ENCODE measurements at regions not wholly inside any gene's neighbourhood (a gene's known extent, or its start where the extent isn't known, plus 50 kb on each side); places are given as distances from the start of the nearest gene placed in this dataset.

- TF ChIP-seq STAT1 (IDR thresholded peaks at IDR 0.05; ENCODE audit: unreplicated experiment) (no peak), CREB1 (CRISPR knock-in tag; IDR thresholded peaks at IDR 0.05; ENCODE audit: low read depth) (no peak), ETS1 (IDR thresholded peaks at IDR 0.05) (no peak), JUNB (IDR thresholded peaks at IDR 0.05; ENCODE audit: unreplicated experiment) (no peak)
- TF ChIP-seq, protein P1, sequence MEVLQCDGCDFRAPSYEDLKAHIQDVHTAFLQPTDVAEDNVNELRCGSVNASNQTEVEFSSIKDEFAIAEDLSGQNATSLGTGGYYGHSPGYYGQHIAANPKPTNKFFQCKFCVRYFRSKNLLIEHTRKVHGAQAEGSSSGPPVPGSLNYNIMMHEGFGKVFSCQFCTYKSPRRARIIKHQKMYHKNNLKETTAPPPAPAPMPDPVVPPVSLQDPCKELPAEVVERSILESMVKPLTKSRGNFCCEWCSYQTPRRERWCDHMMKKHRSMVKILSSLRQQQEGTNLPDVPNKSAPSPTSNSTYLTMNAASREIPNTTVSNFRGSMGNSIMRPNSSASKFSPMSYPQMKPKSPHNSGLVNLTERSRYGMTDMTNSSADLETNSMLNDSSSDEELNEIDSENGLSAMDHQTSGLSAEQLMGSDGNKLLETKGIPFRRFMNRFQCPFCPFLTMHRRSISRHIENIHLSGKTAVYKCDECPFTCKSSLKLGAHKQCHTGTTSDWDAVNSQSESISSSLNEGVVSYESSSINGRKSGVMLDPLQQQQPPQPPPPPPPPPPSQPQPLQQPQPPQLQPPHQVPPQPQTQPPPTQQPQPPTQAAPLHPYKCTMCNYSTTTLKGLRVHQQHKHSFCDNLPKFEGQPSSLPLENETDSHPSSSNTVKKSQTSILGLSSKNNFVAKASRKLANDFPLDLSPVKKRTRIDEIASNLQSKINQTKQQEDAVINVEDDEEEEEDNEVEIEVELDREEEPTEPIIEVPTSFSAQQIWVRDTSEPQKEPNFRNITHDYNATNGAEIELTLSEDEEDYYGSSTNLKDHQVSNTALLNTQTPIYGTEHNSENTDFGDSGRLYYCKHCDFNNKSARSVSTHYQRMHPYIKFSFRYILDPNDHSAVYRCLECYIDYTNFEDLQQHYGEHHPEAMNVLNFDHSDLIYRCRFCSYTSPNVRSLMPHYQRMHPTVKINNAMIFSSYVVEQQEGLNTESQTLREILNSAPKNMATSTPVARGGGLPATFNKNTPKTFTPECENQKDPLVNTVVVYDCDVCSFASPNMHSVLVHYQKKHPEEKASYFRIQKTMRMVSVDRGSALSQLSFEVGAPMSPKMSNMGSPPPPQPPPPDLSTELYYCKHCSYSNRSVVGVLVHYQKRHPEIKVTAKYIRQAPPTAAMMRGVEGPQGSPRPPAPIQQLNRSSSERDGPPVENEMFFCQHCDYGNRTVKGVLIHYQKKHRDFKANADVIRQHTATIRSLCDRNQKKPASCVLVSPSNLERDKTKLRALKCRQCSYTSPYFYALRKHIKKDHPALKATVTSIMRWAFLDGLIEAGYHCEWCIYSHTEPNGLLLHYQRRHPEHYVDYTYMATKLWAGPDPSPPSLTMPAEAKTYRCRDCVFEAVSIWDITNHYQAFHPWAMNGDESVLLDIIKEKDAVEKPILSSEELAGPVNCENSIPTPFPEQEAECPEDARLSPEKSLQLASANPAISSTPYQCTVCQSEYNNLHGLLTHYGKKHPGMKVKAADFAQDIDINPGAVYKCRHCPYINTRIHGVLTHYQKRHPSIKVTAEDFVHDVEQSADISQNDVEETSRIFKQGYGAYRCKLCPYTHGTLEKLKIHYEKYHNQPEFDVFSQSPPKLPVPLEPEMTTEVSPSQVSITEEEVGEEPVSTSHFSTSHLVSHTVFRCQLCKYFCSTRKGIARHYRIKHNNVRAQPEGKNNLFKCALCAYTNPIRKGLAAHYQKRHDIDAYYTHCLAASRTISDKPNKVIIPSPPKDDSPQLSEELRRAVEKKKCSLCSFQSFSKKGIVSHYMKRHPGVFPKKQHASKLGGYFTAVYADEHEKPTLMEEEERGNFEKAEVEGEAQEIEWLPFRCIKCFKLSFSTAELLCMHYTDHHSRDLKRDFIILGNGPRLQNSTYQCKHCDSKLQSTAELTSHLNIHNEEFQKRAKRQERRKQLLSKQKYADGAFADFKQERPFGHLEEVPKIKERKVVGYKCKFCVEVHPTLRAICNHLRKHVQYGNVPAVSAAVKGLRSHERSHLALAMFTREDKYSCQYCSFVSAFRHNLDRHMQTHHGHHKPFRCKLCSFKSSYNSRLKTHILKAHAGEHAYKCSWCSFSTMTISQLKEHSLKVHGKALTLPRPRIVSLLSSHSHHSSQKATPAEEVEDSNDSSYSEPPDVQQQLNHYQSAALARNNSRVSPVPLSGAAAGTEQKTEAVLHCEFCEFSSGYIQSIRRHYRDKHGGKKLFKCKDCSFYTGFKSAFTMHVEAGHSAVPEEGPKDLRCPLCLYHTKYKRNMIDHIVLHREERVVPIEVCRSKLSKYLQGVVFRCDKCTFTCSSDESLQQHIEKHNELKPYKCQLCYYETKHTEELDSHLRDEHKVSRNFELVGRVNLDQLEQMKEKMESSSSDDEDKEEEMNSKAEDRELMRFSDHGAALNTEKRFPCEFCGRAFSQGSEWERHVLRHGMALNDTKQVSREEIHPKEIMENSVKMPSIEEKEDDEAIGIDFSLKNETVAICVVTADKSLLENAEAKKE (CRISPR knock-in tag; IDR thresholded peaks at IDR 0.05) = no peak
These were observed 309.9 kb upstream of the PPP1R2C start (continued) for GRCh38 chrX:43087830-43088229.

DNA sequence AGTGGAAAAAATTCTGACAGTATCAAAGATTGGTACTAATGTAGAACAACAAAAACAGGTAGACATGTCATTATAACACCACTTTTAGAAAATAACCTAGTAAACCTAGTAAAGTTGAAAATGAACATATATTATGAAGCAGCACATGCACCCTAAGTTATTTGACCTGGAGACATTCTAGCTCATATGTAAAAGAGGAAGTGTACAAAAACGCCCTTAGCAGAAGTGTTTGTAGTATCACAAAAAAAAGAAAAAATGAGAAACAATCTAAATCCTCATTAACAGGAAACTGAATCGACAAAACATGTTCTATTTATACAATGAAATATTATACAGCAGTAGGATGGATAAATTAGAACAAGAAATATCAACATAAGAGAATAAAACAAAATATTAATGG lies 318.9 kb upstream of the PPP1R2C start:
- H3K79me2 ChIP-seq (replicated peaks; ENCODE audit: insufficient read depth) = no peaks in the 10 kb centered on the region
- no peak for DNase-seq (ENCODE audit: low spot score)
- no peaks in the 10 kb centered on the region for H4K20me1 ChIP-seq (replicated peaks; ENCODE audit: insufficient read depth)
- H3K4me2 ChIP-seq = no peak overlapping the region
- no peaks in the 10 kb centered on the region for H3K27me3 Mint-ChIP-seq (ENCODE audit: insufficient read depth, low read depth, poor library complexity)
- no peak overlapping the region for H3K4me3 Mint-ChIP-seq
- no peak overlapping the region for H3K27ac ChIP-seq (ENCODE audit: low read depth)
- H3K4me1 ChIP-seq (ENCODE audit: insufficient read depth) = no peaks in the 10 kb centered on the region
- no peak overlapping the region for H3K4me3 ChIP-seq
- no peaks in the 10 kb centered on the region for H3K9me3 Mint-ChIP-seq
- no peaks in the 10 kb centered on the region for H3K36me3 ChIP-seq (ENCODE audit: insufficient read depth)
- H3K4me1 Mint-ChIP-seq = no peaks in the 10 kb centered on the region
- H2AFZ ChIP-seq = no peak overlapping the region
- H3K27ac Mint-ChIP-seq = no peak overlapping the region
- no peaks in the 10 kb centered on the region for H3F3A ChIP-seq (replicated peaks; ENCODE audit: low read depth)
- no peaks in the 10 kb centered on the region for H3K27me3 ChIP-seq (ENCODE audit: insufficient read depth)
- H3K36me3 Mint-ChIP-seq (ENCODE audit: low read depth) = no peaks in the 10 kb centered on the region
- H3K9me2 ChIP-seq (ENCODE audit: insufficient read depth) = no peaks in the 10 kb centered on the region
- ATAC-seq = no peak
- no peak for TF ChIP-seq REST (IDR thresholded peaks at IDR 0.05; ENCODE audit: unreplicated experiment)
- no peak for TF ChIP-seq ZNF114 (CRISPR knock-in tag; IDR thresholded peaks at IDR 0.05)
- no peak for TF ChIP-seq ZNF331 (CRISPR knock-in tag; IDR thresholded peaks at IDR 0.05; ENCODE audit: low read depth)
- no peak for TF ChIP-seq EZH2phosphoT487 (IDR thresholded peaks at IDR 0.05; ENCODE audit: unreplicated experiment)
- no peak for TF ChIP-seq NANOG (IDR thresholded peaks at IDR 0.05; ENCODE audit: borderline replicate concordance)

All from GM23338 (cell line).